NT2/D1 (cell line): ENCODE measurements at regions not wholly inside any gene's neighbourhood (a gene's known extent, or its start where the extent isn't known, plus 50 kb on each side); places are given as distances from the start of the nearest gene placed in this dataset.

Experiments used
- YY1 ChIP-seq: IDR thresholded peaks from 2 replicates; pipeline ENCODE4 v1.6.1; 2011; ENCODE audit not compliant: insufficient read length, insufficient read depth
- ZNF274 ChIP-seq: IDR thresholded peaks from 2 replicates; pipeline ENCODE4 v1.6.1; 2011; ENCODE audit warnings: mild to moderate bottlenecking, low read depth, low read length

DNA sequence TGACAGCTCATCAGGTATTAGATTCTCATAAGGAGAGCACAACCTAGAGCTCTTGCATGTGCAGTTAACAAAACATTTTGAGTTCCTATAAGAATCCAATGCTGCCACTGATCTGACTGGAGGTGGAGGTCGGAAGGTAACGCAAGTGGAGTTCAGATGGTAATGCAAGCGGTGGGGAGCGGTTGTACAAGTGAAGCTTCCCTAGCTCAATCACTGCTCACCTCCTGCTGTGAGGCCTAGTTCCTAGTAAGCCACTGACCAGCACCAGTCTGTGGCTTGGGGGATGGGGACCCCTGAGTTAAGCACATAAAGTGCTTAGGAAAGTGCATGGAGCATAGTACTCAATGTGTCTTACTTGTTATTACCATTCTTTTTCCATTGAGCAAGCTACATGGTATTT lies 983.2 kb upstream of the IGFBP7 start:
- TF ChIP-seq ZNF274 (no peak), YY1 (no peak)
